ENCODE measurements at regions not wholly inside any gene's neighbourhood (a gene's known extent, or its start where the extent isn't known, plus 50 kb on each side); places are given as distances from the start of the nearest gene placed in this dataset.

DNA sequence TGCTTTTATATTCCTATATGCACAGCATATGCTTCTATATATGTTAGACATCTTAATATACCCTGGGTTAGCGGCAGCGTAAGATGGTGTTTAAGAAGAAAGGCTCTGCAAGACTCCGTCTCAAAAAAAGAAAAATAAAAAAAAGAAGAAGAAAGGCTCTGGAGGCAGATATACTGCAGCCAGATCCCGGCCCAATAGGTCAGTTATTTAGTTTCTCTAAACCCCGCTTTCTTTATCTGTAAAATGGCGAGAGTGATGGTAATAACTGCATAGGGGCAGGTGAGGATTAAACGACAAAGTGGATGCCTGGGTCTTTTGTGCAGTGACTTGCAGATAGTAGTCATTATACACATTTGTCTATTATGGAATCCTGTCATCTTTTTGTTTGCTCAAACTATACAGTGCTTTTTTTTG is 115.2 kb downstream of the NAA11 start (continued):
- TF ChIP-seq, protein P1, sequence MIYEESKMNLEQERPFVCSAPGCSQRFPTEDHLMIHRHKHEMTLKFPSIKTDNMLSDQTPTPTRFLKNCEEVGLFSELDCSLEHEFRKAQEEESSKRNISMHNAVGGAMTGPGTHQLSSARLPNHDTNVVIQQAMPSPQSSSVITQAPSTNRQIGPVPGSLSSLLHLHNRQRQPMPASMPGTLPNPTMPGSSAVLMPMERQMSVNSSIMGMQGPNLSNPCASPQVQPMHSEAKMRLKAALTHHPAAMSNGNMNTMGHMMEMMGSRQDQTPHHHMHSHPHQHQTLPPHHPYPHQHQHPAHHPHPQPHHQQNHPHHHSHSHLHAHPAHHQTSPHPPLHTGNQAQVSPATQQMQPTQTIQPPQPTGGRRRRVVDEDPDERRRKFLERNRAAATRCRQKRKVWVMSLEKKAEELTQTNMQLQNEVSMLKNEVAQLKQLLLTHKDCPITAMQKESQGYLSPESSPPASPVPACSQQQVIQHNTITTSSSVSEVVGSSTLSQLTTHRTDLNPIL (CRISPR knock-in tag; IDR thresholded peaks at IDR 0.05), result 0 out of 2 replicates have a peak, but pooled peaks have one; percentile 27
- TF ChIP-seq STAT5A (IDR thresholded peaks at IDR 0.05; ENCODE audit: borderline replicate concordance, low read length) (no peak), MAFG (tag; conservative IDR thresholded peaks at IDR 0.05) (peak; percentile 52), BRD4 (IDR thresholded peaks at IDR 0.05) (peak; percentile 34; the same call in 1 of the 2 replicates), RBM34 (IDR thresholded peaks at IDR 0.05; ENCODE audit: borderline replicate concordance, insufficient read depth, low read length) (no peak), ZNF354B (CRISPR knock-in tag; IDR thresholded peaks at IDR 0.05) (0 out of 2 replicates have a peak, but pooled peaks have one; percentile 30), ZKSCAN8 (CRISPR knock-in tag; IDR thresholded peaks at IDR 0.05) (peak; percentile 58; the same call in 1 of the 2 replicates), SP1 (CRISPR knock-in tag; IDR thresholded peaks at IDR 0.05) (no peak), PHTF2 (CRISPR knock-in tag; IDR thresholded peaks at IDR 0.05) (0 out of 2 replicates have a peak, but pooled peaks have one; percentile 70), ZC3H4 (CRISPR knock-in tag; IDR thresholded peaks at IDR 0.05; ENCODE audit: borderline replicate concordance) (no peak), ZNF239 (CRISPR knock-in tag; IDR thresholded peaks at IDR 0.05) (peak; percentile 53), ZNF79 (CRISPR knock-in tag; IDR thresholded peaks at IDR 0.05; ENCODE audit: low read depth) (0 out of 2 replicates have a peak, but pooled peaks have one; percentile 25), PTTG1 (tag; IDR thresholded peaks at IDR 0.05; ENCODE audit: low read depth) (peak; percentile 61), JUNB (CRISPR knock-in tag; conservative IDR thresholded peaks at IDR 0.05) (no peak), POU5F1 (IDR thresholded peaks at IDR 0.05; ENCODE audit: borderline replicate concordance, low read depth, low read length, partially characterized antibody) (no peak), ZNF589 (CRISPR knock-in tag; IDR thresholded peaks at IDR 0.05; ENCODE audit: low read depth) (0 out of 2 replicates have a peak, but pooled peaks have one; percentile 16), E2F3 (CRISPR knock-in tag; IDR thresholded peaks at IDR 0.05) (0 out of 2 replicates have a peak, but pooled peaks have one; percentile 11), XRCC3 (IDR thresholded peaks at IDR 0.05) (no peak), ELF1 (tag; IDR thresholded peaks at IDR 0.05) (peak; percentile 27; the same call in 1 of the 2 replicates), ZNF41 (CRISPR knock-in tag; conservative IDR thresholded peaks at IDR 0.05) (peak; percentile 84)
- TF ChIP-seq, protein P2, sequence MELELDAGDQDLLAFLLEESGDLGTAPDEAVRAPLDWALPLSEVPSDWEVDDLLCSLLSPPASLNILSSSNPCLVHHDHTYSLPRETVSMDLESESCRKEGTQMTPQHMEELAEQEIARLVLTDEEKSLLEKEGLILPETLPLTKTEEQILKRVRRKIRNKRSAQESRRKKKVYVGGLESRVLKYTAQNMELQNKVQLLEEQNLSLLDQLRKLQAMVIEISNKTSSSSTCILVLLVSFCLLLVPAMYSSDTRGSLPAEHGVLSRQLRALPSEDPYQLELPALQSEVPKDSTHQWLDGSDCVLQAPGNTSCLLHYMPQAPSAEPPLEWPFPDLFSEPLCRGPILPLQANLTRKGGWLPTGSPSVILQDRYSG (tag; conservative IDR thresholded peaks at IDR 0.05; ENCODE audit: low read depth), result 0 out of 2 replicates have a peak, but pooled peaks have one; percentile 79
- TF ChIP-seq, protein P3, sequence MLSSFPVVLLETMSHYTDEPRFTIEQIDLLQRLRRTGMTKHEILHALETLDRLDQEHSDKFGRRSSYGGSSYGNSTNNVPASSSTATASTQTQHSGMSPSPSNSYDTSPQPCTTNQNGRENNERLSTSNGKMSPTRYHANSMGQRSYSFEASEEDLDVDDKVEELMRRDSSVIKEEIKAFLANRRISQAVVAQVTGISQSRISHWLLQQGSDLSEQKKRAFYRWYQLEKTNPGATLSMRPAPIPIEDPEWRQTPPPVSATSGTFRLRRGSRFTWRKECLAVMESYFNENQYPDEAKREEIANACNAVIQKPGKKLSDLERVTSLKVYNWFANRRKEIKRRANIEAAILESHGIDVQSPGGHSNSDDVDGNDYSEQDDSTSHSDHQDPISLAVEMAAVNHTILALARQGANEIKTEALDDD (IDR thresholded peaks at IDR 0.05), result no peak
- TF ChIP-seq, protein P4, sequence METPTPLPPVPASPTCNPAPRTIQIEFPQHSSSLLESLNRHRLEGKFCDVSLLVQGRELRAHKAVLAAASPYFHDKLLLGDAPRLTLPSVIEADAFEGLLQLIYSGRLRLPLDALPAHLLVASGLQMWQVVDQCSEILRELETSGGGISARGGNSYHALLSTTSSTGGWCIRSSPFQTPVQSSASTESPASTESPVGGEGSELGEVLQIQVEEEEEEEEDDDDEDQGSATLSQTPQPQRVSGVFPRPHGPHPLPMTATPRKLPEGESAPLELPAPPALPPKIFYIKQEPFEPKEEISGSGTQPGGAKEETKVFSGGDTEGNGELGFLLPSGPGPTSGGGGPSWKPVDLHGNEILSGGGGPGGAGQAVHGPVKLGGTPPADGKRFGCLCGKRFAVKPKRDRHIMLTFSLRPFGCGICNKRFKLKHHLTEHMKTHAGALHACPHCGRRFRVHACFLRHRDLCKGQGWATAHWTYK (CRISPR knock-in tag; IDR thresholded peaks at IDR 0.05), result peak; percentile 45; the same call in 1 of the 2 replicates
- TF ChIP-seq, protein P5, sequence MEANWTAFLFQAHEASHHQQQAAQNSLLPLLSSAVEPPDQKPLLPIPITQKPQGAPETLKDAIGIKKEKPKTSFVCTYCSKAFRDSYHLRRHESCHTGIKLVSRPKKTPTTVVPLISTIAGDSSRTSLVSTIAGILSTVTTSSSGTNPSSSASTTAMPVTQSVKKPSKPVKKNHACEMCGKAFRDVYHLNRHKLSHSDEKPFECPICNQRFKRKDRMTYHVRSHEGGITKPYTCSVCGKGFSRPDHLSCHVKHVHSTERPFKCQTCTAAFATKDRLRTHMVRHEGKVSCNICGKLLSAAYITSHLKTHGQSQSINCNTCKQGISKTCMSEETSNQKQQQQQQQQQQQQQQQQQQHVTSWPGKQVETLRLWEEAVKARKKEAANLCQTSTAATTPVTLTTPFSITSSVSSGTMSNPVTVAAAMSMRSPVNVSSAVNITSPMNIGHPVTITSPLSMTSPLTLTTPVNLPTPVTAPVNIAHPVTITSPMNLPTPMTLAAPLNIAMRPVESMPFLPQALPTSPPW (CRISPR knock-in tag; IDR thresholded peaks at IDR 0.05), result no peak

All from K562 (cell line).